ENCODE measurements at regions not wholly inside any gene's neighbourhood (a gene's known extent, or its start where the extent isn't known, plus 50 kb on each side); places are given as distances from the start of the nearest gene placed in this dataset.
A peak's percentile ranks its signal among the peaks of the same experiment; 100 is the strongest.
"Not testable (repeated sequence)": the region's sequence is repeated elsewhere in the genome, so short reads cannot be mapped to it uniquely, and the experiment has no call there.

DNA sequence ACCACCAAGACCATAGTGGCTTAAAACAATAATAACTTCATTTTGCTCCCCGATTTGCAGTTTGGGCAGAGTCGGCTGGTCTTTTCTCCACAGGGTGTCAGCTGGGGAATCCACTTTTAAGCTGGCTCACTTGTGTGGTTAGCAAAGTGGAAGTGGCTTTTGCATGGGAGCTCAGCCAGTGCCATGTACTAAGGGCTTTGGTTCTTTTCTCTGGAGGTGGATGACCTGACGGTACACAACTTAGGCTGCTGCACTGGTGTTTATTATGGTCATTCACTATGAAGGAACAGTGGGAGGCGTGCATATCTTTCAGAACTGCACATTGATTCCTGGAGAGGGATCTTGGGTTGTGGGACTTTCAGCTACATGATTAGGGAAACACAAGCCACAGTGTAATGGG lies 141.0 kb downstream of the OR2B2 start:
- DNase-seq = no peak

GRCh38 chr6:27770724-27771123 lies 141.5 kb downstream of the OR2B2 start:
- DNase-seq = no peak

DNA sequence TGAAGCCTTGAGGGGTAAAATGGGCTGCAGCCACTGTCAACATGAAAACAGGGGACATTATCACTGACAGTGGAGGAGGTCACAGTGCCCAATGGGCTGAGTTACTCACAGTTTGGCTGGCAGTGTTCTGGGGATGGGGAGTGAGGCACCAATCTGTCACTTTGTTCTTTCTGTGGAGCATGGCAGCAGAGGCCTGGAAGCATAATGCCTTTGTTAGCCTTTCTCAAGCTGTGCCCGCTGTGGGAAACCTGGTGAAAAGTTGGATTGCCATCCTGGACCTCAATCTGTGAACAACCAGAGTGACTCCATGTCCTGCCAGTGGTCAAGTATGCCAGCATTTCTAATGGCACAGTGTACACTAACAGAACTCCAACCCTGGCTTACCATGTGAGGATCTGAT lies 143.6 kb downstream of the OR2B2 start:
- no peak for DNase-seq

DNA sequence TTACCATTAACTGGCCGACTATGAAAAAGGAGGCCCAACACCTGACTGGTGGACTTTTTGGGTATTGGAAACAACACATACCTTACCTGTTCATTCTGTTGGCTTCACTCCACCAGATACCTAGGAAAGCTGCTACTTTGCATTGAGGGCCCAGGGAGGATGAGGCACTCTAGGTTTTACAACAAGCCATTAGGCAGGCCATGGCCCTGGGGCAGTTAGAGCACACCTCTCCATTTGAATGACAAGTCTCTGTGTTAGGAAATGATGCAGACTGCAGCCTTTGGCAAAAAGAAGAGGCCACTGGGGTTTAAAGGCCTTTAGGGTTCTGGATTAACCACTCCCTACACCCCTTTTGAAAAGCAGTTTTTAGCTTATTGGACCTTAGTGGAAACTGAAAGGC lies 144.3 kb downstream of the OR2B2 start:
- DNase-seq = no peak

DNA sequence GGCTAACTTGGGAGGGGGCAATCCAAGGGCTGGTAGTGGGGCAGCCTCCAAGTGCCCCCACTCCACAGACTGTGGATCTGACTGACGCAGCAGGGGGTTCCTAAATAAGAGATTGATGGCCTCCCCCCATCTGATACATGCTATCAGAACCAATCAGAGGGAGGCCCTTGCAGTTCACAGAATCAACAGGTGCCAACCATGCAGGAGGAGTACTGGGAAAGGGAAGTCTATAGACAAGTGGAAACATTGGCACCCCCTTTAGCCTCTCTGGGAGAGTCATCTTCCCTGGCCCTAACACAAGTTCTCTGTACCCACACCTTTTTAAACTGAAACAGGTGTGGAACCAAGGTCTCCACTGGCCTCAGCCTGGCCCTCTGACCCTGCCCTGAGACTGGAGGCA lies 145.8 kb downstream of the OR2B2 start:
- DNase-seq = no peak

DNA sequence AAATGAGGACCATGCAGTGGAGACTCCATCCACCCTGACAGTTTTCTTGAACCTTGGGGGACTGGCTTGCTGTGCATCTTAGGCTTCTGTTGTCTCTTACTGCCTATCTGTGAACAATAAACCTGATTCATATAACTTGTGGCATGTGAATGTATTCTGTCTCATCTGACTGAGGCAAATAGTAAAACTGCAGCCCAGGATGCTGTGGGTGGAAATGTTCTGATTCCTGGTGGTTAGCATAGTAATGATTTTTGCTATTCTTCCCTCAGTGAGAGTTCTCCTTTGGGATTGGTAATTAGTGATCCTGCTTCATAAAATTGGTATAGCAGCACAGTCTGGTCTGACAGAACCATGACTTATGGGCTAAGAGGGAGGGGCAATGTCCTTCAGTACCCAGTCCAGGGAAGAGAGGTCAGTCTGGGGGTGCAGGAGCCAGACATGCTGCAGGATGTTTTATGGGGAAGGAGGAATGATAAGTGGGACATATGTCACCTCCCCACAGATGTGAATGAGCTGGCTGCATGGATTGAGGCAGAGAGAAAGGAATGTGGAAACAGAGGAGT lies 147.1 kb downstream of the OR2B2 start:
- no peak for DNase-seq

- no peak for DNase-seq
These were observed 150.8 kb downstream of the OR2B2 start for GRCh38 chr6:27761391-27761790.

GRCh38 chr6:27760464-27760863 lies 151.7 kb downstream of the OR2B2 start:
- no peak for DNase-seq

DNA sequence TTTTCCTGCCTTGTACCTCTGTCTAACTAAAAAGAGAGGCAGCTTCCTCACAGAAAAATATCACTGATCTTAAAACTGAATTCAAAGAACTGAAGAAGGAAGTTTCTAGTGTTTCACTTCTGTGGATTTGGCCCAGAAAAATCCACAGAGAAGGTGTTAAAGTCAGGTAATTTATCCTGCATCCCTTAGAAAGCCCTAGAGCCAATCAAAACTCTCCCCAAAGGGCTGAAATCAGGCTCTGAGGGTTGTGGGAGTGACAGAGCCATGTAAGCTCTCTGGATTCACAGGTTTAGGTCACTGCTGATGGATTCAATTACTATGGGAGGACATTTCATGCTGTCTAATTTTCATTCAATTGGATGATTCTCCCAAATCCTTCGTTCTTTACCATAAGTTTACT lies 152.3 kb downstream of the OR2B2 start:
- DNase-seq = no peak

- no peak for DNase-seq
These were observed 153.7 kb downstream of the OR2B2 start for GRCh38 chr6:27758491-27758890.

- DNase-seq = no peak
These were observed 154.9 kb downstream of the OR2B2 start for GRCh38 chr6:27757307-27757706.

- no peak for DNase-seq
These were observed 156.4 kb downstream of the OR2B2 start for GRCh38 chr6:27755768-27756167.

DNA sequence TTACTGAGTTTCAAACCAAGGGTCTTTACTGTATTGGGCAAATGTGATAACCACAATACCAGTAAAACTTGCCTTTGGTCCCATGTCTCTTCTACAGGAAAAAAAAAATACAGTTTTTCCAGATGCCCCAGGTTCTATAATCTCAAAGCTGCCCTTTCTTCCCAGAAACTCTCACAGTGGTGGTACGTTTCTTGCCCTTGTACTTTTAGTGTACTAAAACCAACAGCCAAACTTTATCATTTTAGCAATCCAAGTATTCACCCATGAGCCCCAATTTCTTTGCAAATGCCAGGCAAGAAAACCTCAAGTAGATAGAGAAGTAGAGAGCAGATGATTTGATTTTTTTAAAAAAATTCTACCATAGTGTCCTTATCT lies 157.8 kb downstream of the OR2B2 start:
- DNase-seq = no peak

GRCh38 chr6:27753668-27754407 lies 158.4 kb downstream of the OR2B2 start:
- peak; percentile 90 to 94 for DNase-seq

GRCh38 chr6:27752038-27752885 lies 159.9 kb downstream of the OR2B2 start:
- peak; percentile 81 to 85 for DNase-seq

DNA sequence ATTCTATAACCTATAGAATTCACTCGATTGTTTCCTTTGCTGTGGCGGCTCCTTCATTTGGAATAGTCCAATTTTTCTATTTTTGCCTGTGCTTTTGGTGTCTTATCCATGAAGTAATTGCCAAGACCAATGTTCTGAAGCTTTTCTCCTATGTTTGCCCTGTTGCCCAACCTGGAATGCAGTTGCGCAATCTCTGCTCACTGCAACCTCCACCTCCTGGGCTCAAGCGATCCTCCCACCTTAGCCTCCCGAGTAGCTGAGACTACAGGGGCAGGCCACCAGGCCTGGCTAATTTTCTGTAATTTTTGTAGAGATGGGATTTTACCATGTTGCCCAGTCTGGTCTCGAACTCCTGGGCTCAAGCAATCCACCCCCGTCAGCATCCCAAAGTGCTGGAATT lies 163.5 kb downstream of the OR2B2 start:
- no peak for DNase-seq

- no peak for DNase-seq
These were observed 164.6 kb downstream of the OR2B2 start for GRCh38 chr6:27747637-27748036.

GRCh38 chr6:27746860-27747259 lies 165.3 kb downstream of the OR2B2 start:
- not testable (repeated sequence) for DNase-seq

- DNase-seq = no peak
These were observed 168.4 kb downstream of the OR2B2 start for GRCh38 chr6:27743787-27744186.

DNA sequence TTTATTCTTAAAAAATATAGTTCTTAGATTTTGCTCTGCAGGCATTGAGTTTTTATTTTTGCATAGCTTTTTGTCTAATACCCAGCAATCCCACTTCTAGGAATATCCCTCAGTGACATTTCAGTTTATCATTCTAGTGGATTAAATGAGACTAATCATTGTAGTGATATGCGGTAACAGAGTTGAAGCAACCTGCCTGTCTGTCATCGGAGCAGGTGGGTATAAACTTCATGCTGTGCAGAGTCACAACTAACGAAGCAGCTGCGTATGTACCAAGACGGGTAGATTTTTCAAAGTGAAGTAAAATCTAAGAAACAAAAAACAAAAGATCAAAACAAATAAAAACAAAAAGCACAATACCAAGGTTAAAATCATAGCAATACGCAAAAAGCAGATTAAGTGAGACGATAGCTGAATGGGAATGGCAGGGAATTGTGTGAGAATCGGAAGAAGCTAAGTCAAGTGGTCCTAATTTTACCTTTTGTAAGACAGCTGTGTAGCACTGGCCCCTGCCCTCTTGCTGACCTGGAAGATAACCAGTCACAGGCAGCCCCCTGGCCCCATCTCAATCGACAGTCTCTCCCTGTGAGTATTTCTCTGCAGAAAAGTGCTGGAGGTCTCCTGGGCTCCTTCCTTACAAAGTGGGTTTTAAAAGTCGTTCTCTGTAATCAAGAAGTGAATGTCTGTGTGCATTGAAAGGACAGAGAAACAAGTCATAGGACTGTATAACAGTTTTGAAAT lies 169.2 kb downstream of the OR2B2 start:
- no peak for DNase-seq

GRCh38 chr6:27739902-27740301 lies 172.3 kb downstream of the OR2B2 start:
- not testable (repeated sequence) for DNase-seq

GRCh38 chr6:27736686-27737085 lies 175.5 kb downstream of the OR2B2 start:
- no peak for DNase-seq

DNA sequence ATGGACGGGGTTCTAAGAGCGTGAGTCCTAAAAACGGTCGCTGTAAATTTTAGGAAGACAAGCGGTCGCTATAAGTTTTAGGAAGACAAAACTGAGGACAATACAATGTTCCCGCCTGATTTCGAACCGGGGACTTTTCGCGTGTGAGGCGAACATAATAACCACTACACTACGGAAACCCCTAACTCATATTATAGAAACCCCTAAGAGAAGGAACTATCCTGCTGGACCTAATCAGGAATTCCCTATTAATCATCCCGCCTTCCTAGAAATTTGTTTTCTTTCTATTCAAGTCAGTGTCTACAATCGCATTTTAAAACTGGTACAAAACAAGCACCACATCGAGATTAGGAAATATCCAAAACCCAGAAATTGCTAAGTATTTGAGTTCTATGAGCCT lies 183.8 kb downstream of the OR2B2 start:
- no peak for DNase-seq
